ENCODE measurements at regions not wholly inside any gene's neighbourhood (a gene's known extent, or its start where the extent isn't known, plus 50 kb on each side); places are given as distances from the start of the nearest gene placed in this dataset.

GRCh38 chr12:127060310-127060847 lies 1206.6 kb upstream of the TMEM132C start:
- no peaks in the 10 kb centered on the region for H3K4me1 Mint-ChIP-seq
- H3K9me3 Mint-ChIP-seq, result peaks cover 5% of the 10 kb centered on the region
- POLR2A ChIA-PET, result no interaction called here
- no peaks in the 10 kb centered on the region for H3K27me3 Mint-ChIP-seq
- DNase-seq (no peak), ATAC-seq (ENCODE audit: low read depth) (no peak)
- CTCF ChIA-PET, result no interaction called here
- no peaks in the 10 kb centered on the region for H3K36me3 Mint-ChIP-seq (ENCODE audit: low read depth)
- no peak overlapping the region for H3K27ac Mint-ChIP-seq
- TF ChIP-seq CTCF (IDR thresholded peaks at IDR 0.05), result no peak
- intact Hi-C loops (cut with micrococcal nuclease), result no loop called here
- H3K4me3 Mint-ChIP-seq, result no peak overlapping the region

GRCh38 chr12:127060933-127061332 lies 1206.0 kb upstream of the TMEM132C start:
- no peaks in the 10 kb centered on the region for H3K4me1 Mint-ChIP-seq
- intact Hi-C loops (cut with micrococcal nuclease), result no loop called here
- no peak for DNase-seq
- H3K27me3 Mint-ChIP-seq, result no peaks in the 10 kb centered on the region
- CTCF ChIA-PET, result no interaction called here
- H3K9me3 Mint-ChIP-seq, result peaks cover 5% of the 10 kb centered on the region
- H3K27ac Mint-ChIP-seq, result no peak overlapping the region
- no peak for TF ChIP-seq CTCF (IDR thresholded peaks at IDR 0.05)
- no peaks in the 10 kb centered on the region for H3K36me3 Mint-ChIP-seq (ENCODE audit: low read depth)
- H3K4me3 Mint-ChIP-seq, result no peak overlapping the region
- no peak for ATAC-seq (ENCODE audit: low read depth)
- POLR2A ChIA-PET, result no interaction called here

- CTCF ChIA-PET, result no interaction called here
- POLR2A ChIA-PET, result no interaction called here
- Mint-ChIP-seq H3K27ac (no peak overlapping the region), H3K9me3 (peaks cover 2% of the 10 kb centered on the region), H3K36me3 (ENCODE audit: low read depth) (no peaks in the 10 kb centered on the region), H3K4me3 (no peak overlapping the region), H3K27me3 (no peaks in the 10 kb centered on the region), H3K4me1 (no peaks in the 10 kb centered on the region)
- TF ChIP-seq CTCF (IDR thresholded peaks at IDR 0.05), result no peak
- intact Hi-C loops (cut with micrococcal nuclease), result no loop called here
- no peak for DNase-seq
- ATAC-seq (ENCODE audit: low read depth), result no peak
Observed at GRCh38 chr12:127063339-127064072, 1203.5 kb upstream of the TMEM132C start.

- Mint-ChIP-seq H3K4me3 (no peak overlapping the region), H3K36me3 (ENCODE audit: low read depth) (no peaks in the 10 kb centered on the region), H3K27me3 (no peaks in the 10 kb centered on the region), H3K27ac (no peak overlapping the region), H3K9me3 (peaks cover 2% of the 10 kb centered on the region), H3K4me1 (no peaks in the 10 kb centered on the region)
- intact Hi-C loops (cut with micrococcal nuclease), result no loop called here
- ChIA-PET CTCF (no interaction called here), POLR2A (no interaction called here)
- DNase-seq (no peak), ATAC-seq (ENCODE audit: low read depth) (no peak)
- TF ChIP-seq CTCF (IDR thresholded peaks at IDR 0.05), result no peak
Observed at GRCh38 chr12:127064207-127064606, 1202.8 kb upstream of the TMEM132C start.

GRCh38 chr12:127065595-127065994 lies 1201.4 kb upstream of the TMEM132C start:
- CTCF ChIA-PET, result no interaction called here
- no peaks in the 10 kb centered on the region for H3K4me1 Mint-ChIP-seq
- H3K27ac Mint-ChIP-seq, result no peak overlapping the region
- H3K9me3 Mint-ChIP-seq, result peaks cover 2% of the 10 kb centered on the region
- TF ChIP-seq CTCF (IDR thresholded peaks at IDR 0.05), result no peak
- no peaks in the 10 kb centered on the region for H3K36me3 Mint-ChIP-seq (ENCODE audit: low read depth)
- POLR2A ChIA-PET, result no interaction called here
- ATAC-seq (ENCODE audit: low read depth) (no peak), DNase-seq (no peak)
- H3K27me3 Mint-ChIP-seq, result no peaks in the 10 kb centered on the region
- intact Hi-C loops (cut with micrococcal nuclease), result no loop called here
- no peak overlapping the region for H3K4me3 Mint-ChIP-seq

Measured in activated B cell treated with CpG ODN at 0.5 μM for 24 hours (primary cell).